GM06990 (cell line): ENCODE measurements at regions not wholly inside any gene's neighbourhood (a gene's known extent, or its start where the extent isn't known, plus 50 kb on each side); places are given as distances from the start of the nearest gene placed in this dataset.

ENCODE experiments used
- DNase-seq: peaks from one replicate; pipeline ENCODE4 v3.0.0-alpha.2; 2011; ENCODE audit not compliant: insufficient read length; ENCODE audit errors: extremely low read depth
- H3K27me3 ChIP-seq: replicated peaks from 2 replicates; pipeline ENCODE4 v1.6.0; 2011; ENCODE audit warnings: low read length; ENCODE audit not compliant: control insufficient read depth, insufficient read depth
- H3K36me3 ChIP-seq: 2 replicates; pipeline ENCODE4 v1.5.1; 2011; ENCODE audit warnings: low read length; ENCODE audit not compliant: control insufficient read depth, insufficient read depth
- H3K4me3 ChIP-seq: replicated peaks from 2 replicates; pipeline ENCODE4 v1.5.1; 2011; ENCODE audit warnings: low read depth, mild to moderate bottlenecking, control low read depth, low read length
- TF ChIP-seq, protein P1 (sequence below): IDR thresholded peaks from 2 replicates; pipeline ENCODE4 v1.5.1; 2011; ENCODE audit warnings: low read length, control low read depth, mild to moderate bottlenecking, inconsistent platforms; ENCODE audit not compliant: insufficient read depth, poor library complexity, severe bottlenecking

- no peak for DNase-seq
- Histone ChIP-seq H3K4me3 (no peak overlapping the region), H3K27me3 (no peaks in the 10 kb centered on the region), H3K36me3 (no peaks in the 10 kb centered on the region)
- TF ChIP-seq, protein P1, sequence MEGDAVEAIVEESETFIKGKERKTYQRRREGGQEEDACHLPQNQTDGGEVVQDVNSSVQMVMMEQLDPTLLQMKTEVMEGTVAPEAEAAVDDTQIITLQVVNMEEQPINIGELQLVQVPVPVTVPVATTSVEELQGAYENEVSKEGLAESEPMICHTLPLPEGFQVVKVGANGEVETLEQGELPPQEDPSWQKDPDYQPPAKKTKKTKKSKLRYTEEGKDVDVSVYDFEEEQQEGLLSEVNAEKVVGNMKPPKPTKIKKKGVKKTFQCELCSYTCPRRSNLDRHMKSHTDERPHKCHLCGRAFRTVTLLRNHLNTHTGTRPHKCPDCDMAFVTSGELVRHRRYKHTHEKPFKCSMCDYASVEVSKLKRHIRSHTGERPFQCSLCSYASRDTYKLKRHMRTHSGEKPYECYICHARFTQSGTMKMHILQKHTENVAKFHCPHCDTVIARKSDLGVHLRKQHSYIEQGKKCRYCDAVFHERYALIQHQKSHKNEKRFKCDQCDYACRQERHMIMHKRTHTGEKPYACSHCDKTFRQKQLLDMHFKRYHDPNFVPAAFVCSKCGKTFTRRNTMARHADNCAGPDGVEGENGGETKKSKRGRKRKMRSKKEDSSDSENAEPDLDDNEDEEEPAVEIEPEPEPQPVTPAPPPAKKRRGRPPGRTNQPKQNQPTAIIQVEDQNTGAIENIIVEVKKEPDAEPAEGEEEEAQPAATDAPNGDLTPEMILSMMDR: no peak
These were observed 111.5 kb upstream of the GPR26 start for GRCh38 chr10:123554656-123555055.

GRCh38 chr10:123555616-123556015, 110.5 kb upstream of the GPR26 start:
- Histone ChIP-seq H3K27me3 (no peaks in the 10 kb centered on the region), H3K36me3 (no peaks in the 10 kb centered on the region), H3K4me3 (no peak overlapping the region)
- TF ChIP-seq, protein P1: no peak
- no peak for DNase-seq

DNA sequence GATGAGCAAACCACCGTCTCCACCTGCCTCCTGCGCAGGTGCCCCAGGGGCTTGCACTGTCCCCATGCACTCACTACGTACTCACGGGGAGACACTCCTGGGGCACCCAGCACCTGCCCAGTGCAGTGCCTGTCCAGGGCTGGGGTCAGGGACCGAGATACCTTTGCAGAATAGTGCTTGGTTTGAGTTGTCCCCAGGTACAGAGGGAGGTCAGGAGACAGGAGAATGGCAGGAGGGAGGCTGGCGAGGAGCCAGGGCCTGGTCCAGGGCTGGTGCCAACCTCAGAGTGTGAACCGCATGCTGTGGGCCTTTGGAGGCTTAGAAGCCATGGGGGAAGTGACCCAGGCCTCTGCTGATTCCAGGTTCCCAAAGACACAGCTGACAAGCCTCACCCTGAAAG, 110.1 kb upstream of the GPR26 start:
- H3K4me3 ChIP-seq: no peak overlapping the region
- TF ChIP-seq, protein P1: no peak
- no peak for DNase-seq
- H3K36me3 ChIP-seq: no peaks in the 10 kb centered on the region
- no peaks in the 10 kb centered on the region for H3K27me3 ChIP-seq

DNA sequence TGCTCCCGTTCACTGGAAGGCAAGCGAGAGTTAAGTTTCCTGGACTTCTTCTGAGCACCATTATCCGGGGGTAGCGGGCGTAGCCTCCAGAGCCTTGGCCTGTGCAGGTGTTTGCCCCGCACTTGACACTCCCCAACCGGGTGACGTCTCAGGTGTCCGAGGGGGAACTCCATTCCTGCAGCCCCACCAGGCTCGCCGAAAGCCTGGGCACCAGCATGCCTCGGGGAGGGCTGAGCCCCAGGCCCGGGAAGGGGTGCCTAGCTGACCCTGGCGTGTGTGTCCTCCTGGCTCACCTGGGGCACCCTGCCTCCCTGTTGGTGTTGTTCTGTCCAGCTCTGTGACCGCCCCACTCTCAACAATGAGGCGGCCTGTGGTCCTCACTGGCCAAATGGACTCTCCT, 109.4 kb upstream of the GPR26 start:
- DNase-seq: no peak
- Histone ChIP-seq H3K36me3 (no peaks in the 10 kb centered on the region), H3K4me3 (no peak overlapping the region), H3K27me3 (no peaks in the 10 kb centered on the region)
- TF ChIP-seq, protein P1: no peak

DNA sequence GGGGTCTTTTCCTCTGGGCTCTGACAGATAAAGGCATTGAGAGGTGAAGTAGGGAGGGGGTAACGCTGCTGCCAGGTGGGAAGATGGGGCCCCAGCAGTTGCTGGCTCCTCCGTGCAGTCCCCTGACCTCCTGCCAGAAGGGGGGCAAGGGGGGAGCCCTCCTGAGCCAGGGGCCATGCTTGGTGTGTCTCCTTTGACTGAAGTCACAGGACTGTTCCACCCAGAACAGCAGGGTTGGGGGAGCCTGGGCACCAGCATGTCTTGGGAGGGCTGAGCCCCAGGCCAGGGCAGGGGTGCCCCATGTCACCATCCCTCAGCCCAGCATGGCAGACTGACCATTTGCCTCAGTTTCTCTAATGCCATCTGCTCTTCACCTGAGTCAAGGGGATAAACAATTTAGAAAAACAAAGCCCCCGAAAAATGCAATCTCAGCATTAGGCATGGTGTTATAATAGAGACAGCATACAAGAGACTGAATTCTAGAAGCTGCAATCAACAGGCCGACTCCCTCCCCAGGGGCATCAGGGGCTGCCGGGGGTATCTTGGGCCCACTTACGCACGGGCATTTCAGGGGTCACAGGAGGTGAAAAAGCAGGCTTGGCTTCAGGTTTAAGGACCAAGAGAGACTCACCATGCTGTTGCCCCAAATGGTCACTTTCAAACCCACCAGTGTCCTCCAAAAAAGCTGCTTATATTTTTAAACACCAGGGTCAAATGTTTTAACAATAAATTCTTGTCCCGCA, 108.6 kb upstream of the GPR26 start:
- H3K27me3 ChIP-seq: no peaks in the 10 kb centered on the region
- H3K4me3 ChIP-seq: no peak overlapping the region
- no peak for DNase-seq
- TF ChIP-seq, protein P1: no peak
- H3K36me3 ChIP-seq: no peaks in the 10 kb centered on the region

- TF ChIP-seq, protein P1: no peak
- DNase-seq: no peak
These were observed 107.5 kb upstream of the GPR26 start for GRCh38 chr10:123558651-123559050.

More at GRCh38 chr10:123558651-123559050, 107.5 kb upstream of the GPR26 start:
- no peak overlapping the region for H3K4me3 ChIP-seq
- H3K27me3 ChIP-seq: no peaks in the 10 kb centered on the region
- H3K36me3 ChIP-seq: no peaks in the 10 kb centered on the region
